ENCODE measurements at regions not wholly inside any gene's neighbourhood (a gene's known extent, or its start where the extent isn't known, plus 50 kb on each side); places are given as distances from the start of the nearest gene placed in this dataset.

GRCh38 chr11:42036201-42036600, 576.7 kb upstream of the LRRC4C start:
- no peak for TF ChIP-seq SPI1 (IDR thresholded peaks at IDR 0.05; ENCODE audit: low read depth, low read length)
- no peak for TF ChIP-seq POLR2A (IDR thresholded peaks at IDR 0.05; ENCODE audit: low read depth, low read length)
- TF ChIP-seq TAF1 (IDR thresholded peaks at IDR 0.05; ENCODE audit: low read depth, low read length) = no peak
- no peak for TF ChIP-seq POLR2AphosphoS5 (IDR thresholded peaks at IDR 0.05; ENCODE audit: low read depth, low read length)
- no peak for TF ChIP-seq POU2F2 (IDR thresholded peaks at IDR 0.05; ENCODE audit: low read depth, low read length)
- no peak for TF ChIP-seq PAX5 (IDR thresholded peaks at IDR 0.05; ENCODE audit: insufficient read depth, low read length, severe bottlenecking)

Measured in GM12891 (cell line).